ENCODE measurements at regions not wholly inside any gene's neighbourhood (a gene's known extent, or its start where the extent isn't known, plus 50 kb on each side); places are given as distances from the start of the nearest gene placed in this dataset.
A peak's percentile ranks its signal among the peaks of the same experiment; 100 is the strongest.

GRCh38 chr6:152863618-152864326 lies 113.2 kb downstream of the VIP start:
- no peak overlapping the region for H3K27ac ChIP-seq (ENCODE audit: control insufficient read depth, insufficient read depth)
- H3K27me3 ChIP-seq (replicated peaks in 1 of 2; ENCODE audit: control insufficient read depth in 2 of 2, insufficient read depth in 2 of 2, low read length in 1 of 2) = no peaks in the 10 kb centered on the region
- BruUV-seq (replicated peaks) = no TSS peak
- no peak overlapping the region for H3K4me2 ChIP-seq (ENCODE audit: control insufficient read depth, insufficient read depth)
- no peaks in the 10 kb centered on the region for H4K20me1 ChIP-seq (ENCODE audit: control insufficient read depth, insufficient read depth)
- no peaks in the 10 kb centered on the region for H3K4me1 ChIP-seq (ENCODE audit: control insufficient read depth, insufficient read depth, low read length)
- H3K9me3 ChIP-seq (replicated peaks; ENCODE audit: control insufficient read depth, insufficient read depth, low read length) = no peaks in the 10 kb centered on the region
- no peak overlapping the region for H2AFZ ChIP-seq (ENCODE audit: control insufficient read depth, low read depth, low read length)
- H3K36me3 ChIP-seq (ENCODE audit: control insufficient read depth in 2 of 2, insufficient read depth in 2 of 2, low read length in 1 of 2) = no peaks in the 10 kb centered on the region
- intact Hi-C loops (cut with micrococcal nuclease; ENCODE audit: unreplicated experiment) = loop anchor here (1.0 to 10.0 kb wide), 5 partner anchors 35 to 639 kb away; no protein-coding TSS in a partner anchor
- in situ Hi-C loops (cut with MboI) = no loop called here
- ChIA-PET RAD21 (ENCODE audit: unreplicated experiment) (interaction anchor here (0.8 kb wide), 1 partner anchor 85 kb away, joined by 3 read pairs; no protein-coding TSS in a partner anchor), SMC1A (ENCODE audit: uncharacterized antibody, unreplicated experiment) (interaction anchor here (1.8 kb wide), 1 partner anchor 84 kb away, joined by 10 read pairs; no protein-coding TSS in a partner anchor), CTCF (interaction anchor here (0.7 to 3.6 kb wide), 14 partner anchors 8 to 373 kb away, joined by 3 to 38 read pairs (median 6); no protein-coding TSS in a partner anchor), POLR2A (no interaction called here)
- H3K9ac ChIP-seq (ENCODE audit: control insufficient read depth, insufficient read depth, low read length) = no peak overlapping the region
- WGBS (ENCODE audit: insufficient coverage, insufficient replicate concordance, low lambda C conversion rate, missing lambda C conversion rate) = 38% methylated on average over 10 of the region's 10 CpGs
- TF ChIP-seq SIX5 (IDR thresholded peaks at IDR 0.05; ENCODE audit: low read depth, low read length, severe bottlenecking) (no peak), BCL3 (IDR thresholded peaks at IDR 0.05; ENCODE audit: borderline replicate concordance, insufficient read depth, low read depth, low read length, poor library complexity, severe bottlenecking) (no peak), SMC3 (IDR thresholded peaks at IDR 0.05; ENCODE audit: borderline replicate concordance, low read length) (peak; percentile 76), NFXL1 (IDR thresholded peaks at IDR 0.05; ENCODE audit: borderline replicate concordance) (no peak), ZNF24 (IDR thresholded peaks at IDR 0.05) (no peak), RAD21 (IDR thresholded peaks at IDR 0.05; ENCODE audit: insufficient read depth, low read depth, low read length) (peak; percentile 83)
- TF ChIP-seq, protein P1, sequence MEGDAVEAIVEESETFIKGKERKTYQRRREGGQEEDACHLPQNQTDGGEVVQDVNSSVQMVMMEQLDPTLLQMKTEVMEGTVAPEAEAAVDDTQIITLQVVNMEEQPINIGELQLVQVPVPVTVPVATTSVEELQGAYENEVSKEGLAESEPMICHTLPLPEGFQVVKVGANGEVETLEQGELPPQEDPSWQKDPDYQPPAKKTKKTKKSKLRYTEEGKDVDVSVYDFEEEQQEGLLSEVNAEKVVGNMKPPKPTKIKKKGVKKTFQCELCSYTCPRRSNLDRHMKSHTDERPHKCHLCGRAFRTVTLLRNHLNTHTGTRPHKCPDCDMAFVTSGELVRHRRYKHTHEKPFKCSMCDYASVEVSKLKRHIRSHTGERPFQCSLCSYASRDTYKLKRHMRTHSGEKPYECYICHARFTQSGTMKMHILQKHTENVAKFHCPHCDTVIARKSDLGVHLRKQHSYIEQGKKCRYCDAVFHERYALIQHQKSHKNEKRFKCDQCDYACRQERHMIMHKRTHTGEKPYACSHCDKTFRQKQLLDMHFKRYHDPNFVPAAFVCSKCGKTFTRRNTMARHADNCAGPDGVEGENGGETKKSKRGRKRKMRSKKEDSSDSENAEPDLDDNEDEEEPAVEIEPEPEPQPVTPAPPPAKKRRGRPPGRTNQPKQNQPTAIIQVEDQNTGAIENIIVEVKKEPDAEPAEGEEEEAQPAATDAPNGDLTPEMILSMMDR (IDR thresholded peaks at IDR 0.05 in 2 of 3, conservative IDR thresholded peaks at IDR 0.05 in 1 of 3; ENCODE audit: control insufficient read depth in 2 of 3, extremely low read depth in 1 of 3, insufficient read depth in 1 of 3, low read depth in 3 of 3, low read length in 3 of 3) = peak; percentile 54 to 76 (median 60); a peak in 5 of 6 replicates
- ATAC-seq = peak; percentile 96
- peak; percentile 80 for FAIRE-seq
- H3K79me2 ChIP-seq (ENCODE audit: control insufficient read depth, insufficient read depth, low read length) = no peaks in the 10 kb centered on the region
- no peak overlapping the region for H3K4me3 ChIP-seq
- peak; percentile 8 for DNase-seq (ENCODE audit: low read depth, low spot score)
